Fibroblast of lung (primary cell): ENCODE measurements at regions not wholly inside any gene's neighbourhood (a gene's known extent, or its start where the extent isn't known, plus 50 kb on each side); places are given as distances from the start of the nearest gene placed in this dataset.

Experiments
- EZH2 ChIP-seq: IDR thresholded peaks from 2 replicates; pipeline ENCODE4 v1.5.1; 2012; ENCODE audit warnings: low read length, control low read depth, mild to moderate bottlenecking; ENCODE audit errors: missing control alignments
- TF ChIP-seq, protein P1 (sequence below), 2 donors: IDR thresholded peaks in 1 of 2; conservative IDR thresholded peaks in 1 of 2; 1 replicate in 1 of 2; 2 replicates in 1 of 2; pipeline ENCODE4 v1.5.1; 2011 to 2012; ENCODE audit warnings: low read length in 2 of 2, control low read depth in 1 of 2, inconsistent platforms in 1 of 2, low read depth in 1 of 2, mild to moderate bottlenecking in 1 of 2

- TF ChIP-seq, protein P1, sequence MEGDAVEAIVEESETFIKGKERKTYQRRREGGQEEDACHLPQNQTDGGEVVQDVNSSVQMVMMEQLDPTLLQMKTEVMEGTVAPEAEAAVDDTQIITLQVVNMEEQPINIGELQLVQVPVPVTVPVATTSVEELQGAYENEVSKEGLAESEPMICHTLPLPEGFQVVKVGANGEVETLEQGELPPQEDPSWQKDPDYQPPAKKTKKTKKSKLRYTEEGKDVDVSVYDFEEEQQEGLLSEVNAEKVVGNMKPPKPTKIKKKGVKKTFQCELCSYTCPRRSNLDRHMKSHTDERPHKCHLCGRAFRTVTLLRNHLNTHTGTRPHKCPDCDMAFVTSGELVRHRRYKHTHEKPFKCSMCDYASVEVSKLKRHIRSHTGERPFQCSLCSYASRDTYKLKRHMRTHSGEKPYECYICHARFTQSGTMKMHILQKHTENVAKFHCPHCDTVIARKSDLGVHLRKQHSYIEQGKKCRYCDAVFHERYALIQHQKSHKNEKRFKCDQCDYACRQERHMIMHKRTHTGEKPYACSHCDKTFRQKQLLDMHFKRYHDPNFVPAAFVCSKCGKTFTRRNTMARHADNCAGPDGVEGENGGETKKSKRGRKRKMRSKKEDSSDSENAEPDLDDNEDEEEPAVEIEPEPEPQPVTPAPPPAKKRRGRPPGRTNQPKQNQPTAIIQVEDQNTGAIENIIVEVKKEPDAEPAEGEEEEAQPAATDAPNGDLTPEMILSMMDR (conservative IDR thresholded peaks at IDR 0.05 in 1 of 2, IDR thresholded peaks at IDR 0.05 in 1 of 2; ENCODE audit: low read depth in 1 of 2, low read length in 2 of 2), result no peak
- no peak for TF ChIP-seq EZH2
Measured at GRCh38 chr12:125956186-125956585, 891.0 kb downstream of the AACS start.
